ENCODE measurements at regions not wholly inside any gene's neighbourhood (a gene's known extent, or its start where the extent isn't known, plus 50 kb on each side); places are given as distances from the start of the nearest gene placed in this dataset.
A peak's percentile ranks its signal among the peaks of the same experiment; 100 is the strongest.

- POLR2A ChIA-PET, result no interaction called here
- H3K27ac Mint-ChIP-seq, result no peak overlapping the region
- peaks cover 10% of the 10 kb centered on the region for H3K27me3 Mint-ChIP-seq
- no peaks in the 10 kb centered on the region for H3K4me1 Mint-ChIP-seq
- H3K36me3 Mint-ChIP-seq, result no peaks in the 10 kb centered on the region
- ATAC-seq (ENCODE audit: low read depth), result no peak
- DNase-seq, result no peak
- no peaks in the 10 kb centered on the region for H3K9me3 Mint-ChIP-seq
- no peak overlapping the region for H3K4me3 Mint-ChIP-seq
Observed at GRCh38 chr6:165861226-165861625, 198.2 kb upstream of the PDE10A start.

GRCh38 chr6:165858586-165858985 is 195.5 kb upstream of the PDE10A start:
- Mint-ChIP-seq H3K9me3 (no peaks in the 10 kb centered on the region), H3K27me3 (peaks cover 18% of the 10 kb centered on the region), H3K4me3 (no peak overlapping the region), H3K27ac (no peak overlapping the region), H3K4me1 (no peaks in the 10 kb centered on the region), H3K36me3 (no peaks in the 10 kb centered on the region)
- POLR2A ChIA-PET, result no interaction called here
- no peak for DNase-seq
- ATAC-seq (ENCODE audit: low read depth), result no peak

- Mint-ChIP-seq H3K4me1 (no peaks in the 10 kb centered on the region), H3K4me3 (no peak overlapping the region), H3K27ac (no peak overlapping the region), H3K27me3 (peaks cover 35% of the 10 kb centered on the region), H3K36me3 (no peaks in the 10 kb centered on the region), H3K9me3 (no peaks in the 10 kb centered on the region)
- no peak for DNase-seq
- no peak for ATAC-seq (ENCODE audit: low read depth)
- POLR2A ChIA-PET, result no interaction called here
Observed at GRCh38 chr6:165855856-165856255, 192.8 kb upstream of the PDE10A start.

- H3K9me3 Mint-ChIP-seq, result no peaks in the 10 kb centered on the region
- no peak for DNase-seq
- H3K4me1 Mint-ChIP-seq, result no peaks in the 10 kb centered on the region
- H3K27me3 Mint-ChIP-seq, result peaks cover 39% of the 10 kb centered on the region
- POLR2A ChIA-PET, result no interaction called here
- H3K36me3 Mint-ChIP-seq, result no peaks in the 10 kb centered on the region
- H3K27ac Mint-ChIP-seq, result no peak overlapping the region
- H3K4me3 Mint-ChIP-seq, result no peak overlapping the region
- no peak for ATAC-seq (ENCODE audit: low read depth)
Observed at GRCh38 chr6:165854863-165855593, 192.0 kb upstream of the PDE10A start.

- Mint-ChIP-seq H3K4me1 (no peaks in the 10 kb centered on the region), H3K4me3 (no peak overlapping the region), H3K27ac (no peak overlapping the region), H3K9me3 (no peaks in the 10 kb centered on the region), H3K36me3 (no peaks in the 10 kb centered on the region), H3K27me3 (peaks cover 46% of the 10 kb centered on the region)
- POLR2A ChIA-PET, result no interaction called here
- ATAC-seq (ENCODE audit: low read depth) (no peak), DNase-seq (no peak)
Observed at GRCh38 chr6:165854061-165854862, 191.2 kb upstream of the PDE10A start.

GRCh38 chr6:165852676-165853075 is 189.6 kb upstream of the PDE10A start:
- no peak for DNase-seq
- Mint-ChIP-seq H3K4me3 (no peak overlapping the region), H3K27ac (no peak overlapping the region), H3K36me3 (no peaks in the 10 kb centered on the region), H3K4me1 (no peaks in the 10 kb centered on the region), H3K27me3 (peaks cover 50% of the 10 kb centered on the region), H3K9me3 (no peaks in the 10 kb centered on the region)
- POLR2A ChIA-PET, result no interaction called here
- no peak for ATAC-seq (ENCODE audit: low read depth)

- Mint-ChIP-seq H3K9me3 (no peaks in the 10 kb centered on the region), H3K36me3 (no peaks in the 10 kb centered on the region), H3K27me3 (peaks cover 50% of the 10 kb centered on the region), H3K4me3 (no peak overlapping the region), H3K27ac (no peak overlapping the region), H3K4me1 (no peaks in the 10 kb centered on the region)
- POLR2A ChIA-PET, result no interaction called here
- ATAC-seq (ENCODE audit: low read depth) (no peak), DNase-seq (peak; percentile 60)
Observed at GRCh38 chr6:165850434-165851019, 187.5 kb upstream of the PDE10A start.

- ATAC-seq (ENCODE audit: low read depth) (no peak), DNase-seq (no peak)
- Mint-ChIP-seq H3K36me3 (no peaks in the 10 kb centered on the region), H3K9me3 (no peaks in the 10 kb centered on the region), H3K27ac (no peak overlapping the region), H3K27me3 (peaks cover 50% of the 10 kb centered on the region), H3K4me3 (no peak overlapping the region), H3K4me1 (no peaks in the 10 kb centered on the region)
- POLR2A ChIA-PET, result no interaction called here
Observed at GRCh38 chr6:165849534-165850430, 186.7 kb upstream of the PDE10A start.

- DNase-seq (no peak), ATAC-seq (ENCODE audit: low read depth) (no peak)
- POLR2A ChIA-PET, result no interaction called here
- Mint-ChIP-seq H3K36me3 (no peaks in the 10 kb centered on the region), H3K27ac (no peak overlapping the region), H3K9me3 (no peaks in the 10 kb centered on the region), H3K27me3 (peaks cover 50% of the 10 kb centered on the region), H3K4me1 (no peaks in the 10 kb centered on the region), H3K4me3 (no peak overlapping the region)
Observed at GRCh38 chr6:165848086-165848426, 185.0 kb upstream of the PDE10A start.

GRCh38 chr6:165847407-165848085 is 184.5 kb upstream of the PDE10A start:
- Mint-ChIP-seq H3K4me1 (no peaks in the 10 kb centered on the region), H3K27ac (no peak overlapping the region), H3K27me3 (peaks cover 52% of the 10 kb centered on the region), H3K4me3 (no peak overlapping the region), H3K36me3 (no peaks in the 10 kb centered on the region), H3K9me3 (no peaks in the 10 kb centered on the region)
- POLR2A ChIA-PET, result no interaction called here
- DNase-seq, result no peak
- no peak for ATAC-seq (ENCODE audit: low read depth)

GRCh38 chr6:165846123-165846966 is 183.3 kb upstream of the PDE10A start:
- H3K27ac Mint-ChIP-seq, result no peak overlapping the region
- no peak overlapping the region for H3K4me3 Mint-ChIP-seq
- POLR2A ChIA-PET, result no interaction called here
- H3K9me3 Mint-ChIP-seq, result no peaks in the 10 kb centered on the region
- DNase-seq (no peak), ATAC-seq (ENCODE audit: low read depth) (no peak)
- no peaks in the 10 kb centered on the region for H3K36me3 Mint-ChIP-seq
- no peaks in the 10 kb centered on the region for H3K4me1 Mint-ChIP-seq
- H3K27me3 Mint-ChIP-seq, result peaks cover 43% of the 10 kb centered on the region

- peaks cover 42% of the 10 kb centered on the region for H3K27me3 Mint-ChIP-seq
Observed at GRCh38 chr6:165845493-165845892, 182.5 kb upstream of the PDE10A start.

More at GRCh38 chr6:165845493-165845892, 182.5 kb upstream of the PDE10A start:
- POLR2A ChIA-PET, result no interaction called here
- no peak for ATAC-seq (ENCODE audit: low read depth)
- H3K4me3 Mint-ChIP-seq, result no peak overlapping the region
- H3K9me3 Mint-ChIP-seq, result no peaks in the 10 kb centered on the region
- no peaks in the 10 kb centered on the region for H3K36me3 Mint-ChIP-seq
- no peaks in the 10 kb centered on the region for H3K4me1 Mint-ChIP-seq
- DNase-seq, result no peak
- H3K27ac Mint-ChIP-seq, result no peak overlapping the region

Measured in activated naive CD8-positive, alpha-beta T cell treated with anti-CD3 and anti-CD28 coated beads, Interleukin-2, amount 10 ng/mL, durations not matched to agents 7 days and 5 days (primary cell).